ENCODE measurements at regions not wholly inside any gene's neighbourhood (a gene's known extent, or its start where the extent isn't known, plus 50 kb on each side); places are given as distances from the start of the nearest gene placed in this dataset.

- Histone ChIP-seq H3K4me3 (no peak overlapping the region), H3K27ac (peak overlapping the region in 1 of 2 donors; percentile 35)
- DNase-seq (ENCODE audit: low spot score), result no peak
- no peak for TF ChIP-seq CTCF (IDR thresholded peaks at IDR 0.05)
Measured at GRCh38 chr6:143596866-143597265, 80.9 kb upstream of the PHACTR2 start.

GRCh38 chr6:143595251-143596036, 82.3 kb upstream of the PHACTR2 start:
- DNase-seq (ENCODE audit: low spot score), result no peak
- Histone ChIP-seq H3K27ac (no peak overlapping the region), H3K4me3 (no peak overlapping the region)
- no peak for TF ChIP-seq CTCF (IDR thresholded peaks at IDR 0.05)

- TF ChIP-seq CTCF (IDR thresholded peaks at IDR 0.05), result no peak
- no peak for DNase-seq (ENCODE audit: low spot score)
Measured at GRCh38 chr6:143594647-143595046, 83.1 kb upstream of the PHACTR2 start.

GRCh38 chr6:143592335-143592734, 80.8 kb upstream of the FUCA2 start:
- no peak for TF ChIP-seq CTCF (IDR thresholded peaks at IDR 0.05)
- no peak for DNase-seq (ENCODE audit: low spot score)
- Histone ChIP-seq H3K27ac (no peak overlapping the region), H3K4me3 (no peak overlapping the region)

More at GRCh38 chr6:143594647-143595046, 83.1 kb upstream of the PHACTR2 start:
- Histone ChIP-seq H3K27ac (no peak overlapping the region), H3K4me3 (no peak overlapping the region)

GRCh38 chr6:143591441-143591840, 79.9 kb upstream of the FUCA2 start:
- DNase-seq (ENCODE audit: low spot score), result no peak
- no peak overlapping the region for H3K27ac ChIP-seq
- no peak overlapping the region for H3K4me3 ChIP-seq
- no peak for TF ChIP-seq CTCF (IDR thresholded peaks at IDR 0.05)

- H3K27ac ChIP-seq, result no peak overlapping the region
- no peak overlapping the region for H3K4me3 ChIP-seq
- no peak for TF ChIP-seq CTCF (IDR thresholded peaks at IDR 0.05)
- no peak for DNase-seq (ENCODE audit: low spot score)
Measured at GRCh38 chr6:143589162-143589561, 77.6 kb upstream of the FUCA2 start.

GRCh38 chr6:143586557-143586956, 75.0 kb upstream of the FUCA2 start:
- no peak for DNase-seq (ENCODE audit: low spot score)
- TF ChIP-seq CTCF (IDR thresholded peaks at IDR 0.05), result no peak
- no peak overlapping the region for H3K27ac ChIP-seq
- H3K4me3 ChIP-seq, result no peak overlapping the region

All from coronary artery (tissue), 2 donors.